Cerebellar nuclear complex (tissue), 1 donor: ENCODE measurements at regions not wholly inside any gene's neighbourhood (a gene's known extent, or its start where the extent isn't known, plus 50 kb on each side); places are given as distances from the start of the nearest gene placed in this dataset.

Experiments
- DNase-seq, 2 experiments: peaks; one replicate each; lab custom pipeline; 2025; lab: John Stamatoyannopoulos, UW

DNA sequence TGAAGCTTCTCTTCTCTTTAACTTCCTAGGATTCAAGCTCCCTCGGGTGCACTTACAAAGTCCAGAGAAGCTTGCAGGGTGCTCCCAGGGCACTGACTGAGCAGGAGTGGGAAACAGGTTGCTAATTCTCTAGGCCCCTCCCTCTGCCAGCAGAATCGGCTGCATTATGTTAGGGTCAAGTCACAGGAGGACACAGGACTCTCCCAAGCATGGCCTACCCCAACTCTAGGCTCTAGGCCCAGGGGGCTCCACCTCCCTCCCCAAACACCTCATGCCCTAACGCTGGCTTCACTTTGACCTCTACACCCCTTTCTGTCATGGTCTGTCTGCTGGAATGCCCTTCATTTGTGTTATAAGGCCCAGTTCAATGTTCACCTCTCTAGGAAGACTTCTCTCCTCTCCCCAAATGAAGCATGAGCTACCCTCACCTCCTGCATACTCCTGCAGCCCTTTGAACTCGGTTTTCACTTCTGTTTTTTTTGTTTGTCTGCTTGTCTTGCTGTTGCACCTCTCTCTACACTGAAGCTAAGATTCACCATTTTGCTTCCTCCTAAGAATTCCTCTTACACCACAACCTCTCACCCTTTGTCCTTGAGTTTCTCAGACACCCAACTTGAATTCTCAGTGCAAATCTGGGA is 521.8 kb upstream of the ID2 start:
- DNase-seq, result no peak

DNA sequence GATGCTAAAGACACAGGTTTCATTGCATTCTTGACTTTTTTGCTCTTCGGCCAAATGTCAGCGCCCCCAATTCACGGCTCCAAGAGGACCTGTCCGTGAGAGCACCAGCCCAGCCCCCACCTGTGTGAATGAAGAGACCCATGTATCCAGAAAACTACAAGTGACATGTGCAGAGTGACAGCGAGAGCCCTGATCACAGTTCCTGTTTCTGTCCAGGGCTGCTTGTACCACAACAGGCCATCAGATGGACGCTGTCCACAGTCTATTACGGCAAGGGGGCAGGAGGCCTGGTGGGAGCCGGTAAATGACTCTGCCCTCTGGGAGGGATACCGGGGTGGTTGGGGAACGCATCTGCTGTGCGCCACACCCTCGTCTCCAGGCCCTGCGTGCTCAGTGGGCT is 520.9 kb upstream of the ID2 start:
- no peak for DNase-seq

GRCh38 chr2:8162552-8162951 is 519.3 kb upstream of the ID2 start:
- no peak for DNase-seq

GRCh38 chr2:8165550-8165949 is 516.3 kb upstream of the ID2 start:
- no peak for DNase-seq

DNA sequence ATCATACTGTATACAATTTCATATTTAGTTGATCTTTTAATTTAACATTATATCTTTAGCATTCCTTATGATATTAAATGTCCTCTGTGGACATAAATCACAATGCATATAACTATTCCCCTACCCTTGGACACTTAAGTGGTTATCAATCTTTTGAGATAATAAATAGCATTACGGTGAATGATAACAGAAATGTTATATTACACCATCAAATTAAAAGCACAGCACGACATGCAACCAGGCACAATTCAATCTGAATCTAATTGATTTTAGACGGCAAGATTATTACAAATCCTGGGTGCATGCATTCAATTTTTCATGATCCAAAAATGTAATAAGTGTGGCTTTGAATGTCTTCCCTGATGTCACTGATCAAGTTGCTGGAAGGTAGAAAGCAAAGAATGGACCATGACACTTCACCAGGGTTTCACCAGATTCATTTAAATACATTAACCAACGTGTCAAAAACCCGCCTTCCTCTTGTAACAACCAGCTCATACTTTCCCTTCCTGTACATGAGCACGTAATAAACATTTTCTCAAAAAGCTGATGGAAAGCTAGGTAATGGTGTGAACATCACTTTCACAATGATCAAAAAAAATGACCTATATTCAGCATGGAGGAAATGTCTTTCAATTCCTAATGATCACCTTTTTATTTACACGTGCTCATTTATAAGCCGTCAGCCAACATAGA is 513.7 kb upstream of the ID2 start:
- DNase-seq, result no peak

- no peak for DNase-seq
Measured at GRCh38 chr2:8168876-8169424, 512.9 kb upstream of the ID2 start.

- DNase-seq, result no peak
Measured at GRCh38 chr2:8169443-8169842, 512.4 kb upstream of the ID2 start.

DNA sequence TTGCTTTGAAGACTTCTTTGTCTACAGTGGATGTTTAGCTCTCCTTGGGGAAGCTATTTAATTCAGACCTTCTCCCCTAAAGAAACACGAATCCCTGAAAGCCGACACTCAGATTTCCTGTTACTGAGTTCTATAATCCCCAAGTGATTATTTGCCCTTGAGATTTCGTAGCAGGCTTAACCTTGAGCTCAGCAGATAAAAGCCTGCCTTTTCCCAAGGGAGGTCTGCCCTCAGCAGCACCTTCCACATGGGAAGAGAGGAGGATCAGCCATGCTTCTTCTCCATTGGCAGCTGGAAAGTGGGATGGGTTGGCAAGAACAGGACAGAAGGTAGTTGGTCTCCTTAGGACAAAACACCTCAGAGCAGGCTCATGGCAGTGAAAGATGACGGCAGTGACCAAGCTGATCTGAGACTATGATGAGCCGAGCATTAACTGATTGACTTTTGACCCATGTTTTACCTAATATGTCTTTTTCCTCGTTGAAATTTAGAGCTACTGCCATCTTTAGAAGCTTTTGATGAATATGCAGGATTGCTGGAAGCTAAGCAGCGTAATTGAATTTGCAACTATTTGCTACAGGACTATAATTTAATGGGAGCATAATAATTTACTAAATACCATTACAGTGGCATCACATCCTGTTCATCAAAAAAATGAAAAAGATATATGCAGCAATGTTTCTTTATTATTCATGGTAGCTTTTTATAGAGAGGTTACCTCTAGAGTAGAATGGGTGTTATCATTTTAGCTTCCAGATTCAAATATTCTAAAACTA is 511.1 kb upstream of the ID2 start:
- DNase-seq, result no peak

- DNase-seq, result no peak
Measured at GRCh38 chr2:8171608-8172007, 510.2 kb upstream of the ID2 start.

DNA sequence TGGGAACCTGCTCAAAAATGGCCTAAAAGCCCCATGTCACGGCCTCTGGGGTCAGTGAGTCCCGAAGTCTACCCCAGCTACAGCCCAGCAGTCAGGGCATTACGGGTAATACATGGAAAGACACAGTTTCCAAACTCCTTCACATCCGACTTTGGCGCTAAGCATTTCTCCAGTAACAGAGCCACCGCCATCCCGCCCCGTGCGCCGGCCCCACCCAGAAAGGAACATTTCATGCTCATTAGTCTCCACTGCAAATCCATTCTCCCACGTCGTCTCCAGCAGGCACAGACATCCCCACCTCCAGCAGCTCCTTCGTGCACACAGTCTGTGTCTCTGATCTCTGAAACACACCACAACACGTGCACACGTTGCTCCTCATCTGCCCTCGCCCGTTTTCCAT is 509.2 kb upstream of the ID2 start:
- DNase-seq, result no peak

DNA sequence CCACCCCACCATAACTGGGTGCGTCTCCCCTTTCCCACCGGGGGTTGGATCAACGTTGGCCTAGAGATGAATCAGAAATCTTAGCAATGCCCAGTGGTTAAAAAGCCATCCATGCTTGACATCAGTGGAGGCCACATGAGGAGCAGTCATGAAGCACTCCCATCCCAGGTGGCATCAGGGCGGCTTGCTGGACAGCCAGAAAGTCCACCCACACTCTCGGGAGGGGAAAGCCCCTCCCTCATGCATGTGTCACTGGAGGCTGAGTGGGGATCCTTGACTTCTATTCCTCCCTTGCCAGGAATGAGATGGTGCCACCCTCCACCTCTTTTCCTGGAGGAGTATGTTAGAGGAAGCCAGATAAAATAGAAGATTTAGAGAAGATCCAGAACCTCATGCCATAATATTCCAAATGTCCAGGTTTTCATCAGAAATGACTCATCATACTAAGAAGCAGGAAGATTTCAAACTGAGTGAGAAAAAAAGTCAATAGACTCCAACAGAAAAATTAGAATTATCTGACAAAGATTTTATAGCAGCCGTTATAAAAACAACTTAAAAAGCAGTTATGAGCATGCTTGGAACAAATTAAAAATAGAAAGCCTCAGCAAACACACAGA is 507.1 kb upstream of the ID2 start:
- no peak for DNase-seq

GRCh38 chr2:8176887-8177286 is 505.0 kb upstream of the ID2 start:
- no peak for DNase-seq

DNA sequence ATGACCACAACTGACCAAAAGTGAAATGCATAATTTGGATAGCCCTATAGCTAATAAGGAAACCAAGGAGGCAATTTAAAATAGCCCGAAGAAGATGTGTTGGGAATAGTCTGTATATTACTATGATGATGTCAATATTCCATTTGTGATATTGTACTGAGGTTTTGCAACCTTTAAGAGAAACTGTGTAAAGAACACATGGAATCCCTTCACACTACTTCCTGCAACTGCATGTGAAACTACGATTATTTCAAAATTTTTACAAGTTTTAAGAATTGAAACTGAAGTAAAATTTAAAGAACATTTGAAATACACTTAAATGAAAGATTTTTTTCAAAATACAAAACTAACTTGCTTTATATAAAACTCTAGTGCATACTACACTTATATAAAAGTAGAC is 504.3 kb upstream of the ID2 start:
- DNase-seq, result no peak

- DNase-seq, result no peak
Measured at GRCh38 chr2:8178911-8179310, 502.9 kb upstream of the ID2 start.

- no peak for DNase-seq
Measured at GRCh38 chr2:8189316-8189715, 492.5 kb upstream of the ID2 start.

- DNase-seq, result no peak
Measured at GRCh38 chr2:8190279-8190678, 491.6 kb upstream of the ID2 start.

DNA sequence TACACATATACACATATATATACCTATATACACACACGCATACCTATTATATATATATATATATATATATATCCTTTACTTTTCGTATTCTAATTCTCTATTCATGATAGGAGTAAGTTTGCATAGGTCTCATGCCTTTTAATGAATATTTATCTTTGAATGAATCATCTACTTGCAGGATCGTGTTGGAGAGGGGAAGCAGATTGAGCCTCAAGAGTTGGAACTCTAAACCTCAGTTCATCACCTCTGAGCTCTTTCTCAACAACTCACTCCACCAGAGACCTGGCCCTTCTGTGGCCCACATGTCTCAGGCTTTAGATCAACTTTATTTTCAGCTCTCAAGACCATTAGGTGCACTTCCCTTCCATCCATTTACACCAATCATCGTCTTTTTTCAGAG is 490.4 kb upstream of the ID2 start:
- DNase-seq, result no peak

GRCh38 chr2:8193146-8193545 is 488.7 kb upstream of the ID2 start:
- no peak for DNase-seq

DNA sequence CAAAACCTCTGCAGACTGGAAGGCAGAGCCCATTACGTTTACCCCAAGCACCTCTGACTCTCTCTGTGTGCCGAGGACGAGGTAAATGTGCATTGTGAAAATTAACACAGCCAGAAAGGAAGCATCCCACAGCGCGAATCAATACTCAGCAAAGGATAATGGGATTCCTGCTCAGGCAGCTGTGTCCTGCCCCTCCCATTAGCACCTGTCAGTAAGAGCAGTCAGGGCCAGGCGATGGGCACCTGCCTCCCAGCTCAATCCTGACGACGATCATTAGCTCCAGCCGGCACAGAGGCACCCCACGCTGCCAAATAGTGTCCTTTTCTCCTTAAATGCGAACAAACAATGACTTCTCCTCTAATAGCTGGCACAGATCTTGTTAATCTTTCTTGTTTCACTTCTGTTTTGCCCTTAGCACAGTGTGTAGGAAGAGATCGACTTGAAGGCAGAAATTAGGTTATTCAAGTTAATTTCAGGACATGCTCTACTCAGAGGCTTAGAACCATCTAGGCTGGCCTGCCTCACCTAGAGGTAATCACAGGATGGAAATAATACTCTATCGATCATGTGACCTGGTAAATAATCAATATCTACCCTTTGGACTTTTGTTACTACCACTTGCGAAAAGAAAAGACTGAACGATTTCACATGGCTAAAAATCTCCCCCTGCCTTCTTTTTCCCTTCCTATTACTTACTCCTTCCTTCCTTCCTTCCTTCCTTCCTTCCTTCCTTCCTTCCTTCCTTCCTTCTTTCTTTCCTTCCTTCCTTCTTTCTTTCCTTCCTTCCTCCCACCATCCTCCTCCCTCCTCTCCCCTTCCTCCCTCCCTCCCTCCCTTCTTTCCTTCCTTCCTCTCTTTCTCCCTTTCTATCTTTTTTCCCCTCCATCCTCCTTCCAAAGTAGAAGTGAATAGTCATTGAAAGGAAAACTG is 487.9 kb upstream of the ID2 start:
- DNase-seq, result no peak

DNA sequence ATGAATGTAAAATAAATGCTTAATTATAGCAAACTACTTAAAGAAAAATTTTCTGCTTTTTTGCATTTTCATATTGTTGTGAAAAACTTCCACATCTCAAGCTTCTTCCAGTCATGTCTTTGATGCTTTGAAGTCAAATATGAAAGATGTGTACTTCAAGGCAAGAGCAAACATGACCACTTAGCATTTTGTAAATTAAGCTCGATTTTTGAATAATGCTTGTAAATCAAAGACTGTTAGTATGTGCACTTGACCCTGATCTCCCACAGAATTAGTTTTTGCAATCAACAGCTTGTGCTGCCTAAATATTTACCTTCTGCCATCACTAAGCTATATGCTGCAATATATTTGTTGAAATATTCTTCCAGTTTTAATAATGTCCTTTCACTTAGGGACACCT is 486.1 kb upstream of the ID2 start:
- DNase-seq, result no peak

GRCh38 chr2:8196316-8196715 is 485.5 kb upstream of the ID2 start:
- DNase-seq, result no peak
